ENCODE measurements at regions not wholly inside any gene's neighbourhood (a gene's known extent, or its start where the extent isn't known, plus 50 kb on each side); places are given as distances from the start of the nearest gene placed in this dataset.
A peak's percentile ranks its signal among the peaks of the same experiment; 100 is the strongest.

- DNase-seq (ENCODE audit: low spot score) = no peak
Measured at GRCh38 chr1:182293119-182293589, 98.4 kb downstream of the GLUL start.

- no peak for DNase-seq (ENCODE audit: low spot score)
Measured at GRCh38 chr1:182292193-182292741, 99.3 kb downstream of the GLUL start.

- no peak for DNase-seq (ENCODE audit: low spot score)
Measured at GRCh38 chr1:182291584-182292192, 99.9 kb downstream of the GLUL start.

- no peak for DNase-seq (ENCODE audit: low spot score)
Measured at GRCh38 chr1:182288749-182289604, 102.6 kb downstream of the GLUL start.

- no peak for DNase-seq (ENCODE audit: low spot score)
Measured at GRCh38 chr1:182286761-182287160, 104.8 kb downstream of the GLUL start.

GRCh38 chr1:182283746-182284544 is 107.6 kb downstream of the GLUL start:
- DNase-seq (ENCODE audit: low spot score) = no peak

GRCh38 chr1:182281541-182281940 is 110.0 kb downstream of the GLUL start:
- DNase-seq (ENCODE audit: low spot score) = no peak

- DNase-seq (ENCODE audit: low spot score) = no peak
Measured at GRCh38 chr1:182280504-182280900, 111.1 kb downstream of the GLUL start.

- peak; percentile 75 for DNase-seq (ENCODE audit: low spot score)
Measured at GRCh38 chr1:182279724-182280503, 111.7 kb downstream of the GLUL start.

- DNase-seq (ENCODE audit: low spot score) = no peak
Measured at GRCh38 chr1:182279302-182279701, 112.3 kb downstream of the GLUL start.

- DNase-seq (ENCODE audit: low spot score) = no peak
Measured at GRCh38 chr1:182278144-182279054, 113.2 kb downstream of the GLUL start.

- no peak for DNase-seq (ENCODE audit: low spot score)
Measured at GRCh38 chr1:182275271-182275670, 116.3 kb downstream of the GLUL start.

GRCh38 chr1:182274618-182275017 is 117.0 kb downstream of the GLUL start:
- DNase-seq (ENCODE audit: low spot score) = no peak

GRCh38 chr1:182270731-182271130 is 120.9 kb downstream of the GLUL start:
- no peak for DNase-seq (ENCODE audit: low spot score)

GRCh38 chr1:182269097-182269496 is 122.5 kb downstream of the GLUL start:
- no peak for DNase-seq (ENCODE audit: low spot score)

- DNase-seq (ENCODE audit: low spot score) = no peak
Measured at GRCh38 chr1:182268669-182269068, 122.9 kb downstream of the GLUL start.

GRCh38 chr1:182264185-182264584 is 127.4 kb downstream of the GLUL start:
- no peak for DNase-seq (ENCODE audit: low spot score)

- no peak for DNase-seq (ENCODE audit: low spot score)
Measured at GRCh38 chr1:182263706-182264105, 127.9 kb downstream of the GLUL start.

GRCh38 chr1:182262425-182262824 is 129.2 kb downstream of the GLUL start:
- DNase-seq (ENCODE audit: low spot score) = no peak

GRCh38 chr1:182261655-182262054 is 129.9 kb downstream of the GLUL start:
- DNase-seq (ENCODE audit: low spot score) = no peak
